ENCODE measurements at regions not wholly inside any gene's neighbourhood (a gene's known extent, or its start where the extent isn't known, plus 50 kb on each side); places are given as distances from the start of the nearest gene placed in this dataset.

DNA sequence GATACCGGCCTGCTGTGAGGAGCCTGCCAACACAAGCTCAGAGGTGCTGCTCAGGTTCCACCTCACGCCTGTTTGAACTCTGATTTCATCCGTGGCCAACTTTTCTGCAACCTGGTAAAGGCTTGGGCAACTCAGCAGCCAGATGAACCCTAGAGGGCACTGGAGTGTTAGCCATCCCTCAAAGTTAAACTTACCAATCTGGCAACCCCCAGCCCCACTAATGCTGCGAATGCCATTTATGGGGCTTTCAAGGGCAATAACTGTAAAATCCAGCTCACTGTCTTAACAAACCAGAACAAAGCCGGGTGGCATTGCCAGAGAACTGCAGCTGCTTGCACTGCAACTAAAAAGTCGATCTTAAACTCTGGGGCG, 105.5 kb downstream of the AXIN2 start:
- no peak overlapping the region for H3K4me3 Mint-ChIP-seq
- DNase-seq (peak in 1 of 2 donors; percentile 62), ATAC-seq (no peak)
- H3K27me3 ChIP-seq (ENCODE audit: control insufficient read depth, insufficient read depth, low read length), result no peaks in the 10 kb centered on the region
- no peak overlapping the region for H3K27ac ChIP-seq (ENCODE audit: low read length)
- H3K27ac Mint-ChIP-seq, result no peak overlapping the region
- H3K27me3 Mint-ChIP-seq (ENCODE audit: low read depth in 2 of 2), result peaks cover 15 to 24% of the 10 kb centered on the region in 2 donors
- H3K9me3 ChIP-seq (ENCODE audit: control insufficient read depth, insufficient read depth, low read length), result no peaks in the 10 kb centered on the region
- WGBS (ENCODE audit: insufficient coverage), result 57% methylated on average over 7 of the region's 7 CpGs
- TF ChIP-seq, protein P1, sequence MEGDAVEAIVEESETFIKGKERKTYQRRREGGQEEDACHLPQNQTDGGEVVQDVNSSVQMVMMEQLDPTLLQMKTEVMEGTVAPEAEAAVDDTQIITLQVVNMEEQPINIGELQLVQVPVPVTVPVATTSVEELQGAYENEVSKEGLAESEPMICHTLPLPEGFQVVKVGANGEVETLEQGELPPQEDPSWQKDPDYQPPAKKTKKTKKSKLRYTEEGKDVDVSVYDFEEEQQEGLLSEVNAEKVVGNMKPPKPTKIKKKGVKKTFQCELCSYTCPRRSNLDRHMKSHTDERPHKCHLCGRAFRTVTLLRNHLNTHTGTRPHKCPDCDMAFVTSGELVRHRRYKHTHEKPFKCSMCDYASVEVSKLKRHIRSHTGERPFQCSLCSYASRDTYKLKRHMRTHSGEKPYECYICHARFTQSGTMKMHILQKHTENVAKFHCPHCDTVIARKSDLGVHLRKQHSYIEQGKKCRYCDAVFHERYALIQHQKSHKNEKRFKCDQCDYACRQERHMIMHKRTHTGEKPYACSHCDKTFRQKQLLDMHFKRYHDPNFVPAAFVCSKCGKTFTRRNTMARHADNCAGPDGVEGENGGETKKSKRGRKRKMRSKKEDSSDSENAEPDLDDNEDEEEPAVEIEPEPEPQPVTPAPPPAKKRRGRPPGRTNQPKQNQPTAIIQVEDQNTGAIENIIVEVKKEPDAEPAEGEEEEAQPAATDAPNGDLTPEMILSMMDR (IDR thresholded peaks at IDR 0.05), result no peak
- no peaks in the 10 kb centered on the region for H3K4me1 ChIP-seq (ENCODE audit: control insufficient read depth, insufficient read depth, low read length)
- intact Hi-C loops (cut with micrococcal nuclease), result no loop called here
- H3K36me3 Mint-ChIP-seq, result no peaks in the 10 kb centered on the region
- H3K36me3 ChIP-seq (ENCODE audit: control insufficient read depth, insufficient read depth, low read length), result no peaks in the 10 kb centered on the region
- peaks cover 0 to under 1% of the 10 kb centered on the region in 2 donors for H3K9me3 Mint-ChIP-seq
- H3K4me1 Mint-ChIP-seq, result no peaks in the 10 kb centered on the region
- no peak overlapping the region for H3K4me3 ChIP-seq (ENCODE audit: low read length)

DNA sequence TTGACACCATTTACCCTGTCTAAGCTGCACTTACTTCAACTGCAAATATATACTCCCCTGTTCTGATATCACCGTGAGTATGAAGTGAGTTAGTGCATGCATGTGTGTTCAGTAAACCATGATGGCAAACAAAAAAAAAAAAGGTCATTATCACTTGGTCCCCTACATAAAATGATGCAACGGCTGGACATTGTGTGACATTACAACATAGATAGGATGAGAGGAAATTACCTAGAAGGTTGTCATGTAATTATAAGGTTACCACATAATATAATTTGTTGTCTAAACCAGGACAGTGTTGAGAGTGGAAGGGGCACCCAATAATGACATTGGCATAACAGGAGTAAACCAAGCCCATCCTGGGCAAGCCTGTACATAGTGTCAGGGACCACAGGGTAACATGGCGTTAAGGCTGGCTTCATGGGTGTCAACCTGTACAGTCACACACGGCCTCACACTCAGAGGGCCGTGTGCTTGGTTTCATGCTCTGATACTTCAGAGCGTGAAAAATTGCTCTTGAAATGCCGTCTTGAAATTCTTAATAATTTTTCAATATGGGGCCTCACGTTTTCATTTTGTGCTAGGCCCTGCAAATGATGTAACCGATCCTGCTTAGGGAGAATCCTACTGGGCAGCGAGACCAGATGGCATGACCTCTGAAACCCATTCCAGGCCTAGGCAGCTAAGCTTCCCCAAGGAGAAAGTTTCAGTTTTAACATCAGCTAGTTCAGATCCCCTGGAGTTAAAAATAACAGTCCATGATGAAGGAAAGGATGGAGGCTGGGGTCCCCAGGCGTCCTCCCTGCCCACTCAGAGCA, 106.1 kb downstream of the AXIN2 start:
- H3K4me3 ChIP-seq (ENCODE audit: low read length), result no peak overlapping the region
- H3K4me3 Mint-ChIP-seq, result no peak overlapping the region
- peaks cover 0 to 2% of the 10 kb centered on the region in 2 donors for H3K9me3 Mint-ChIP-seq
- H3K9me3 ChIP-seq (ENCODE audit: control insufficient read depth, insufficient read depth, low read length), result no peaks in the 10 kb centered on the region
- no peaks in the 10 kb centered on the region for H3K27me3 ChIP-seq (ENCODE audit: control insufficient read depth, insufficient read depth, low read length)
- no peaks in the 10 kb centered on the region for H3K36me3 ChIP-seq (ENCODE audit: control insufficient read depth, insufficient read depth, low read length)
- no peaks in the 10 kb centered on the region for H3K4me1 Mint-ChIP-seq
- no peak overlapping the region for H3K27ac Mint-ChIP-seq
- WGBS (ENCODE audit: insufficient coverage), result 86% methylated on average over 10 of the region's 11 CpGs
- no peak overlapping the region for H3K27ac ChIP-seq (ENCODE audit: low read length)
- no peaks in the 10 kb centered on the region for H3K4me1 ChIP-seq (ENCODE audit: control insufficient read depth, insufficient read depth, low read length)
- intact Hi-C loops (cut with micrococcal nuclease), result no loop called here
- DNase-seq, result no peak
- peaks cover 19 to 25% of the 10 kb centered on the region in 2 donors for H3K27me3 Mint-ChIP-seq (ENCODE audit: low read depth in 2 of 2)
- H3K36me3 Mint-ChIP-seq, result no peaks in the 10 kb centered on the region
- TF ChIP-seq, protein P1 (IDR thresholded peaks at IDR 0.05), result no peak
- no peak for ATAC-seq

DNA sequence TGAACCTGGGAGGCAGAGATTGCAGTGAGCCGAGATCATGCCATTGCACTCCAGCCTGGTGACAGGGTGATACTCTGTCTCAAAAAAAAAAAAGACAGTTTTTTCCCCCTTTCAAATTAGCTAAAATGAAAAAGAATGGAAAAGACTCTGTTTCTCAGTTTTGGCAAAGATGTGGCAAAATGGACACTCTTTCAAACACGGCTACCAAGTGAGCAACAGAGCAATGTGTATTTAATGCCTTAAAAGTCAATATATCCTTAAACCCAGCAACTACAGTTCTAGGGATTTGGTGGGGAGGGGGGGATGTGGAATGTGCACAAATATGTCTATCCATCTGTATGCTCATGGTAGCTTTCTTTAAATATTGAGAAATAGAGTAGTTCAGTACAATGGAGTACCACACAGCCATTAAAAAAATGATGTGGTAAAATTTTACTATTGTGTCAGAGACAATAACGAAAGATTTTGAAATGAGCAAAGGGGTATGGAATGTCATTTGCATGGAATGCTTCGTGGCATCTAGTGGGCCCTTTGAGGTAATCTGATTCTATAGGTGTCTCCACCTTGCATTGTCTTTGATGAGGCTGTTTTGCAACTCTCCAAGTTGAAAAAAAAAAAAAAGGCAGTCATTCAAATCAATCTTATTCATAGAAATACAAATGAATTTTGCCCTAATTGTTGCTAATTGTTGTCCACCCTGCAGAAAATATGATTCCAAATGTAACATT, 108.1 kb downstream of the AXIN2 start:
- ATAC-seq (no peak), DNase-seq (no peak)
- no peaks in the 10 kb centered on the region for H3K9me3 ChIP-seq (ENCODE audit: control insufficient read depth, insufficient read depth, low read length)
- Mint-ChIP-seq H3K27ac (no peak overlapping the region), H3K4me3 (no peak overlapping the region), H3K36me3 (no peaks in the 10 kb centered on the region), H3K27me3 (ENCODE audit: low read depth in 2 of 2) (peaks cover 14 to 19% of the 10 kb centered on the region in 2 donors), H3K4me1 (no peaks in the 10 kb centered on the region), H3K9me3 (peaks cover 0 to 2% of the 10 kb centered on the region in 2 donors)
- no peak overlapping the region for H3K4me3 ChIP-seq (ENCODE audit: low read length)
- no peaks in the 10 kb centered on the region for H3K4me1 ChIP-seq (ENCODE audit: control insufficient read depth, insufficient read depth, low read length)
- TF ChIP-seq, protein P1 (IDR thresholded peaks at IDR 0.05), result no peak
- no peak overlapping the region for H3K27ac ChIP-seq (ENCODE audit: low read length)
- intact Hi-C loops (cut with micrococcal nuclease), result no loop called here
- no peaks in the 10 kb centered on the region for H3K36me3 ChIP-seq (ENCODE audit: control insufficient read depth, insufficient read depth, low read length)
- 80% methylated on average over 3 of the region's 4 CpGs for WGBS (ENCODE audit: insufficient coverage)
- H3K27me3 ChIP-seq (ENCODE audit: control insufficient read depth, insufficient read depth, low read length), result no peaks in the 10 kb centered on the region

All from natural killer cell (primary cell).